ENCODE measurements at regions not wholly inside any gene's neighbourhood (a gene's known extent, or its start where the extent isn't known, plus 50 kb on each side); places are given as distances from the start of the nearest gene placed in this dataset.

- 33 to 56% (median 51%) methylated on average over 2 of the region's 2 CpGs for WGBS, 5 donors
- intact Hi-C loops (cut with DNase I; ENCODE audit: low total_unique reads): no loop called here
- no peak overlapping the region for H3K27ac ChIP-seq
- H3K9me3 ChIP-seq: no peaks in the 10 kb centered on the region
- TF ChIP-seq CTCF (IDR thresholded peaks at IDR 0.05): no peak
- TF ChIP-seq POLR2A (IDR thresholded peaks at IDR 0.05): no peak
- no peak for TF ChIP-seq POLR2AphosphoS5 (IDR thresholded peaks at IDR 0.05)
- no peak for TF ChIP-seq EP300 (IDR thresholded peaks at IDR 0.05)
- H3K27me3 ChIP-seq: peaks cover 0 to 52% (median 3%) of the 10 kb centered on the region in 3 donors
- no peak overlapping the region for H3K4me3 ChIP-seq
- H3K36me3 ChIP-seq: no peaks in the 10 kb centered on the region
- H3K4me1 ChIP-seq: no peaks in the 10 kb centered on the region
- no peak for DNase-seq
These were observed 151.3 kb upstream of the GJB5 start for GRCh38 chr1:34603594-34603993.

GRCh38 chr1:34606504-34606903, 148.3 kb upstream of the GJB5 start:
- no peak for DNase-seq
- intact Hi-C loops (cut with DNase I; ENCODE audit: low total_unique reads): no loop called here
- H3K4me3 ChIP-seq: no peak overlapping the region
- H3K36me3 ChIP-seq: no peaks in the 10 kb centered on the region
- TF ChIP-seq CTCF (IDR thresholded peaks at IDR 0.05) (no peak), POLR2A (IDR thresholded peaks at IDR 0.05) (no peak), POLR2AphosphoS5 (IDR thresholded peaks at IDR 0.05) (no peak), EP300 (IDR thresholded peaks at IDR 0.05) (no peak)
- 79 to 94% (median 88%) methylated on average over 5 of the region's 5 CpGs for WGBS, 5 donors
- H3K27me3 ChIP-seq: peaks cover 0 to 41% (median 0%) of the 10 kb centered on the region in 3 donors
- H3K27ac ChIP-seq: no peak overlapping the region
- no peaks in the 10 kb centered on the region for H3K4me1 ChIP-seq
- no peaks in the 10 kb centered on the region for H3K9me3 ChIP-seq

- intact Hi-C loops (cut with DNase I; ENCODE audit: low total_unique reads): no loop called here
- peaks cover 0 to 36% (median 4%) of the 10 kb centered on the region in 3 donors for H3K27me3 ChIP-seq
- no peaks in the 10 kb centered on the region for H3K4me1 ChIP-seq
- H3K9me3 ChIP-seq: no peaks in the 10 kb centered on the region
- no peak for DNase-seq
- no peak overlapping the region for H3K27ac ChIP-seq
- H3K4me3 ChIP-seq: no peak overlapping the region
- 38 to 60% (median 49%) methylated on average over 2 of the region's 2 CpGs for WGBS, 5 donors
- no peaks in the 10 kb centered on the region for H3K36me3 ChIP-seq
- TF ChIP-seq POLR2A (IDR thresholded peaks at IDR 0.05): no peak
- TF ChIP-seq POLR2AphosphoS5 (IDR thresholded peaks at IDR 0.05): no peak
- no peak for TF ChIP-seq EP300 (IDR thresholded peaks at IDR 0.05)
- TF ChIP-seq CTCF (IDR thresholded peaks at IDR 0.05): no peak
These were observed 144.8 kb upstream of the GJB5 start for GRCh38 chr1:34610063-34610462.

- H3K4me1 ChIP-seq: no peaks in the 10 kb centered on the region
- H3K36me3 ChIP-seq: no peaks in the 10 kb centered on the region
- TF ChIP-seq POLR2AphosphoS5 (IDR thresholded peaks at IDR 0.05) (no peak), CTCF (IDR thresholded peaks at IDR 0.05) (no peak), POLR2A (IDR thresholded peaks at IDR 0.05) (no peak), EP300 (IDR thresholded peaks at IDR 0.05) (no peak)
- H3K9me3 ChIP-seq: no peaks in the 10 kb centered on the region
- H3K27ac ChIP-seq: no peak overlapping the region
- WGBS, 5 donors: 63 to 76% (median 72%) methylated on average over 5 of the region's 5 CpGs
- peaks cover 0 to 44% (median 4%) of the 10 kb centered on the region in 3 donors for H3K27me3 ChIP-seq
- H3K4me3 ChIP-seq: no peak overlapping the region
- intact Hi-C loops (cut with DNase I; ENCODE audit: low total_unique reads): no loop called here
- no peak for DNase-seq
These were observed 143.3 kb upstream of the GJB5 start for GRCh38 chr1:34611571-34611970.
